B cell (primary cell): ENCODE measurements at regions not wholly inside any gene's neighbourhood (a gene's known extent, or its start where the extent isn't known, plus 50 kb on each side); places are given as distances from the start of the nearest gene placed in this dataset.

Experiments used
- ATAC-seq: fragments of 200-7000 bp; cut with Tn5 transposase; one replicate; pipeline ENCODE4 v1.10.0; 2021; ENCODE audit warnings: low read depth, mild to moderate bottlenecking, moderate number of reproducible peaks, moderate library complexity
- CTCF ChIA-PET: fragments of 350-600 bp; sonication (Branson Sonifier 250); formaldehyde crosslinking; loops from one replicate; lab custom pipeline; 2021; ENCODE audit warnings: antibody characterized with exemption, inconsistent platforms; lab: Charles Lee
- POLR2A ChIA-PET: fragments of 350-600 bp; sonication (Branson Sonifier 250); formaldehyde crosslinking; loops from one replicate; lab custom pipeline; 2021; ENCODE audit warnings: antibody characterized with exemption; lab: Charles Lee
- DNase-seq: peaks from one replicate; pipeline ENCODE4 v3.0.0; 2013
- H2AFZ ChIP-seq: 2 replicates; pipeline ENCODE4 v1.6.1; 2012; ENCODE audit warnings: mild to moderate bottlenecking, low read depth, low read length; ENCODE audit not compliant: insufficient read depth, poor library complexity, severe bottlenecking
- H3K27ac ChIP-seq, 2 donors: 1 replicate in 1 of 2; 2 replicates in 1 of 2; pipeline ENCODE4 v1.5.1; 2012 to 2013; ENCODE audit warnings: low read length in 2 of 2, mild to moderate bottlenecking in 2 of 2, moderate library complexity in 1 of 2
- H3K27me3 ChIP-seq, 4 experiments: fragments of 200-600 bp in 1 of 4; sonication (generic) in 1 of 4; replicated peaks in 1 of 4; 1 replicate in 2 of 4; 2 replicates in 2 of 4; pipeline versions ENCODE4 v1.6.1 to v1.7.0; 2013 to 2016; ENCODE audit warnings: low read length in 3 of 4, mild to moderate bottlenecking in 2 of 4, mixed read lengths in 1 of 4, moderate library complexity in 1 of 4; ENCODE audit not compliant: insufficient read depth in 4 of 4, control insufficient read depth in 3 of 4; ENCODE audit errors: control extremely low read depth in 1 of 4
- H3K36me3 ChIP-seq, 2 experiments: replicated peaks in 1 of 2; 1 replicate in 1 of 2; 2 replicates in 1 of 2; pipeline versions ENCODE4 v1.6.1 to v1.7.1; 2013; ENCODE audit warnings: low read length in 1 of 2; ENCODE audit not compliant: insufficient read depth in 2 of 2, control insufficient read depth in 1 of 2; ENCODE audit errors: control extremely low read depth in 1 of 2, extremely low read depth in 1 of 2
- H3K4me1 ChIP-seq, 2 donors: fragments of 200-600 bp in 1 of 2; sonication (generic) in 1 of 2; 1 replicate in 1 of 2; 2 replicates in 1 of 2; pipeline versions ENCODE4 v1.5.1 to v1.6.1; 2013 to 2017; ENCODE audit warnings: low read length in 2 of 2; ENCODE audit not compliant: control insufficient read depth in 2 of 2, insufficient read depth in 2 of 2
- H3K4me2 ChIP-seq: replicated peaks from 2 replicates; pipeline ENCODE3; 2012; ENCODE audit warnings: mild to moderate bottlenecking, low read depth, low read length; ENCODE audit not compliant: poor library complexity, severe bottlenecking
- H3K4me3 ChIP-seq, 5 experiments: fragments of 200-600 bp in 1 of 5; sonication (generic) in 1 of 5; 1 replicate in 3 of 5; 2 replicates in 2 of 5; pipeline versions ENCODE4 v1.5.1 to v1.7.0; 2011 to 2016; ENCODE audit warnings: low read length in 4 of 5, mild to moderate bottlenecking in 4 of 5, low read depth in 2 of 5, control low read depth in 1 of 5, moderate library complexity in 1 of 5; ENCODE audit not compliant: insufficient read depth in 1 of 5; ENCODE audit errors: control extremely low read depth in 1 of 5, extremely low read depth in 1 of 5
- H3K79me2 ChIP-seq: fragments of 200-600 bp; sonication (generic); one replicate; pipeline ENCODE4 v1.6.0; 2016; ENCODE audit warnings: low read length; ENCODE audit not compliant: control insufficient read depth, insufficient read depth
- H3K9ac ChIP-seq: fragments of 200-600 bp; sonication (generic); 2 replicates; pipeline ENCODE4 v1.6.1; 2017; ENCODE audit warnings: mild to moderate bottlenecking, low read length, moderate library complexity
- H3K9me3 ChIP-seq, 3 donors: one replicate each; pipeline versions ENCODE4 v1.6.1 to v1.7.1; 2013; ENCODE audit warnings: low read length in 2 of 3; ENCODE audit not compliant: control insufficient read depth in 2 of 3, insufficient read depth in 1 of 3; ENCODE audit errors: control extremely low read depth in 1 of 3
- H4K20me1 ChIP-seq: 2 replicates; pipeline ENCODE4 v1.6.0; 2012; ENCODE audit warnings: mild to moderate bottlenecking, low read length; ENCODE audit not compliant: insufficient read depth, control insufficient read depth, poor library complexity, severe bottlenecking
- H3K27ac Mint-ChIP-seq: one replicate; pipeline ENCODE4 v1.8.0; 2021; ENCODE audit warnings: mixed read lengths
- H3K27me3 Mint-ChIP-seq: one replicate; pipeline ENCODE4 v1.8.0; 2021; ENCODE audit warnings: mixed read lengths
- H3K4me1 Mint-ChIP-seq: one replicate; pipeline ENCODE4 v1.8.0; 2021; ENCODE audit warnings: mixed read lengths
- H3K4me3 Mint-ChIP-seq: one replicate; pipeline ENCODE4 v1.8.0; 2021; ENCODE audit warnings: mixed read lengths
- H3K9me3 Mint-ChIP-seq: one replicate; pipeline ENCODE4 v1.8.0; 2022; ENCODE audit warnings: mixed read lengths; ENCODE audit not compliant: insufficient read depth
- CTCF ChIP-seq: fragments of 200-600 bp; IDR thresholded peaks from one replicate; pipeline ENCODE4 v1.8.0; 2022; ENCODE audit warnings: antibody characterized with exemption, mild to moderate bottlenecking
- EZH2 ChIP-seq: IDR thresholded peaks from 2 replicates; pipeline ENCODE4 v1.6.1; 2012; ENCODE audit warnings: borderline replicate concordance, low read depth, mild to moderate bottlenecking, moderate library complexity, low read length; ENCODE audit not compliant: insufficient read depth, poor library complexity, severe bottlenecking
- WGBS: methylation state at CpG from one replicate; pipeline ENCODE4 v1.1.5; 2013; ENCODE audit warnings: missing lambda C conversion rate; ENCODE audit not compliant: insufficient coverage; 5-methylcytosine and 5-hydroxymethylcytosine counted together
- intact Hi-C: fragments of 100-400 bp; cut with micrococcal nuclease; formaldehyde crosslinking; loops from one replicate; pipeline ENCODE4 v1.10.0; 2022

DNA sequence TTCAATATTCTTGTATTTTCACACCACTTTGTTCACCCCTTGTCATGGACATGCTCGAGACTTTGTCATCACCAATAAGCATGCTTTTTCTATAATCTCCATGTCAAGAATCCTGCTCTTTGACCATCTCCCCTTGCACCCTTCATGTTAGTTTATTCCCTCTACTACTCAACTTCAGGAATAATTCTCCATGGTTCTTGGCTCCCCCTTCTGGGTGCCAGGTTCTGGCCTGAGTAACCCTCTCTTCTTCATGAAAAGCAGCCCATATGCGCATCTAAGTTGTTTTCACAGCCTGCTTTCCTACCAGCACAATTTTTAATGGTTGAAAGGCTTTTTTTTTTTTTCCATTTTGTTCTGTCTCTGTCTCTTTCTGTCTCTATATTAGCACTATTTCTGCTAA, 160.7 kb downstream of the LEPR start:
- Mint-ChIP-seq H3K27ac (no peak overlapping the region), H3K27me3 (peaks cover 4% of the 10 kb centered on the region), H3K4me3 (no peak overlapping the region), H3K9me3 (peaks cover 3% of the 10 kb centered on the region), H3K4me1 (no peaks in the 10 kb centered on the region)
- ATAC-seq (no peak), DNase-seq (no peak)
- no peak overlapping the region for H3K9ac ChIP-seq
- no peak overlapping the region for H3K27ac ChIP-seq
- POLR2A ChIA-PET, result no interaction called here
- no peaks in the 10 kb centered on the region for H3K27me3 ChIP-seq
- no peak overlapping the region for H3K4me2 ChIP-seq
- WGBS, result 83% methylated on average over 1 of the region's 2 CpGs
- no peaks in the 10 kb centered on the region for H3K4me1 ChIP-seq
- CTCF ChIA-PET, result no interaction called here
- intact Hi-C loops, result no loop called here
- H2AFZ ChIP-seq, result no peak overlapping the region
- H4K20me1 ChIP-seq, result no peaks in the 10 kb centered on the region
- H3K36me3 ChIP-seq, result no peaks in the 10 kb centered on the region
- H3K9me3 ChIP-seq, result peaks cover 0 to 3% (median 2%) of the 10 kb centered on the region in 3 donors
- TF ChIP-seq CTCF, result no peak
- TF ChIP-seq EZH2, result no peak
- H3K79me2 ChIP-seq, result no peaks in the 10 kb centered on the region
- no peak overlapping the region for H3K4me3 ChIP-seq

- WGBS, result 100% methylated on average over 1 of the region's 2 CpGs
- H3K79me2 ChIP-seq, result no peaks in the 10 kb centered on the region
- peaks cover 3% of the 10 kb centered on the region for H3K9me3 Mint-ChIP-seq
- ChIA-PET POLR2A (no interaction called here), CTCF (no interaction called here)
- H3K4me3 Mint-ChIP-seq, result no peak overlapping the region
- DNase-seq, result no peak
- no peaks in the 10 kb centered on the region for H4K20me1 ChIP-seq
- H3K27me3 ChIP-seq, result no peaks in the 10 kb centered on the region
- peaks cover 0 to 3% (median 2%) of the 10 kb centered on the region in 3 donors for H3K9me3 ChIP-seq
- no peak overlapping the region for H3K4me2 ChIP-seq
- H3K27ac Mint-ChIP-seq, result no peak overlapping the region
- no peaks in the 10 kb centered on the region for H3K4me1 ChIP-seq
- ATAC-seq, result no peak
- H3K9ac ChIP-seq, result no peak overlapping the region
- no peaks in the 10 kb centered on the region for H3K4me1 Mint-ChIP-seq
- H3K27ac ChIP-seq, result no peak overlapping the region
- no peak overlapping the region for H2AFZ ChIP-seq
- H3K36me3 ChIP-seq, result no peaks in the 10 kb centered on the region
- H3K4me3 ChIP-seq, result no peak overlapping the region
- H3K27me3 Mint-ChIP-seq, result peaks cover 4% of the 10 kb centered on the region
- intact Hi-C loops, result no loop called here
- TF ChIP-seq EZH2 (no peak), CTCF (no peak)
Observed at GRCh38 chr1:65584399-65584798, 163.9 kb downstream of the LEPR start.
